CD4-positive, CD25-positive, alpha-beta regulatory T cell (primary cell): ENCODE measurements at regions not wholly inside any gene's neighbourhood (a gene's known extent, or its start where the extent isn't known, plus 50 kb on each side); places are given as distances from the start of the nearest gene placed in this dataset.

Source experiments
- ATAC-seq, 2 donors: fragments of 150-1000 bp; cut with Tn5 transposase; one replicate each; pipeline ENCODE4 v1.10.0; 2021; ENCODE audit warnings: low read depth in 2 of 2, moderate number of reproducible peaks in 2 of 2, moderate library complexity in 1 of 2
- DNase-seq, 3 donors: peaks; one replicate each; pipeline versions ENCODE4 v3.0.0 to v3.0.0-alpha.2; 2012 to 2022; ENCODE audit warnings: mixed read lengths in 1 of 3
- H3K27ac ChIP-seq: one replicate; pipeline ENCODE4 v1.7.0; 2013; ENCODE audit warnings: mild to moderate bottlenecking, low read length; ENCODE audit not compliant: insufficient read depth, poor library complexity, severe bottlenecking
- H3K27me3 ChIP-seq: one replicate; pipeline ENCODE4 v1.7.0; 2013; ENCODE audit warnings: low read length; ENCODE audit not compliant: control insufficient read depth, insufficient read depth
- H3K36me3 ChIP-seq: one replicate; pipeline ENCODE4 v1.7.0; 2013; ENCODE audit warnings: mild to moderate bottlenecking, low read length, moderate library complexity; ENCODE audit not compliant: control insufficient read depth, insufficient read depth
- H3K4me1 ChIP-seq: 2 replicates; pipeline ENCODE4 v1.7.0; 2013; ENCODE audit warnings: mild to moderate bottlenecking, low read length; ENCODE audit not compliant: insufficient read depth, control insufficient read depth, poor library complexity, severe bottlenecking
- H3K4me3 ChIP-seq: one replicate; pipeline ENCODE4 v1.7.0; 2013; ENCODE audit warnings: low read depth, mild to moderate bottlenecking, low read length, moderate library complexity
- H3K9me3 ChIP-seq, 2 experiments: 1 replicate in 1 of 2; 2 replicates in 1 of 2; pipeline ENCODE4 v1.7.0; 2013; ENCODE audit warnings: low read length in 2 of 2, mild to moderate bottlenecking in 1 of 2, moderate library complexity in 1 of 2; ENCODE audit not compliant: control insufficient read depth in 2 of 2
- H3K27ac Mint-ChIP-seq, 3 donors: one replicate each; pipeline ENCODE4 v1.8.0; 2020 to 2022; ENCODE audit warnings: mild to moderate bottlenecking in 3 of 3, mixed read lengths in 3 of 3, moderate library complexity in 2 of 3
- H3K27me3 Mint-ChIP-seq: one replicate; pipeline ENCODE4 v1.8.0; 2022; ENCODE audit warnings: mild to moderate bottlenecking, mixed read lengths
- H3K36me3 Mint-ChIP-seq: one replicate; pipeline ENCODE4 v1.8.0; 2020; ENCODE audit warnings: mixed read lengths
- H3K4me1 Mint-ChIP-seq, 4 donors: one replicate each; pipeline ENCODE4 v1.8.0; 2020 to 2022; ENCODE audit warnings: mixed read lengths in 4 of 4, mild to moderate bottlenecking in 1 of 4
- H3K4me3 Mint-ChIP-seq, 4 donors: one replicate each; pipeline ENCODE4 v1.8.0; 2020 to 2022; ENCODE audit warnings: mild to moderate bottlenecking in 4 of 4, mixed read lengths in 4 of 4, moderate library complexity in 3 of 4
- H3K9me3 Mint-ChIP-seq, 7 donors: one replicate each; pipeline ENCODE4 v1.8.0; 2020 to 2022; ENCODE audit warnings: mixed read lengths in 7 of 7, mild to moderate bottlenecking in 3 of 7, moderate library complexity in 2 of 7

- no peak overlapping the region for H3K27ac ChIP-seq
- H3K27ac Mint-ChIP-seq, result no peak overlapping the region
- peaks cover 1% of the 10 kb centered on the region for H3K27me3 ChIP-seq
- H3K27me3 Mint-ChIP-seq, result peaks cover 5% of the 10 kb centered on the region
- peaks cover 0 to 3% (median 3%) of the 10 kb centered on the region in 7 donors for H3K9me3 Mint-ChIP-seq
- H3K4me1 Mint-ChIP-seq, result no peaks in the 10 kb centered on the region
- H3K4me1 ChIP-seq, result no peaks in the 10 kb centered on the region
- H3K36me3 ChIP-seq, result no peaks in the 10 kb centered on the region
- ATAC-seq (no peak), DNase-seq (no peak)
- H3K4me3 ChIP-seq, result no peak overlapping the region
- no peak overlapping the region for H3K4me3 Mint-ChIP-seq
- H3K36me3 Mint-ChIP-seq, result no peaks in the 10 kb centered on the region
- H3K9me3 ChIP-seq, result no peaks in the 10 kb centered on the region
Measured at GRCh38 chr11:43242401-43242800, 69.4 kb upstream of the API5 start.

- Histone ChIP-seq H3K36me3 (no peaks in the 10 kb centered on the region), H3K27me3 (peaks cover 1% of the 10 kb centered on the region), H3K4me1 (no peaks in the 10 kb centered on the region), H3K4me3 (no peak overlapping the region), H3K9me3 (no peaks in the 10 kb centered on the region), H3K27ac (no peak overlapping the region)
- Mint-ChIP-seq H3K4me3 (no peak overlapping the region), H3K4me1 (no peaks in the 10 kb centered on the region), H3K36me3 (no peaks in the 10 kb centered on the region), H3K27me3 (peaks cover 5% of the 10 kb centered on the region), H3K9me3 (peaks cover 0 to 3% (median 0%) of the 10 kb centered on the region in 7 donors), H3K27ac (no peak overlapping the region)
- DNase-seq (no peak), ATAC-seq (no peak)
Measured at GRCh38 chr11:43243927-43244326, 67.9 kb upstream of the API5 start.

- H3K36me3 ChIP-seq, result no peaks in the 10 kb centered on the region
- no peaks in the 10 kb centered on the region for H3K4me1 ChIP-seq
- no peaks in the 10 kb centered on the region for H3K4me1 Mint-ChIP-seq
- peaks cover 1% of the 10 kb centered on the region for H3K27me3 ChIP-seq
- H3K9me3 ChIP-seq, result no peaks in the 10 kb centered on the region
- H3K27me3 Mint-ChIP-seq, result peaks cover 5% of the 10 kb centered on the region
- H3K27ac Mint-ChIP-seq, result no peak overlapping the region
- DNase-seq (no peak), ATAC-seq (no peak)
- H3K27ac ChIP-seq, result no peak overlapping the region
- peaks cover 0 to 3% (median 0%) of the 10 kb centered on the region in 7 donors for H3K9me3 Mint-ChIP-seq
- H3K36me3 Mint-ChIP-seq, result no peaks in the 10 kb centered on the region
- no peak overlapping the region for H3K4me3 ChIP-seq
- no peak overlapping the region for H3K4me3 Mint-ChIP-seq
Measured at GRCh38 chr11:43245466-43245865, 66.3 kb upstream of the API5 start.

- H3K4me3 ChIP-seq, result no peak overlapping the region
- H3K27me3 ChIP-seq, result no peaks in the 10 kb centered on the region
- ATAC-seq (no peak), DNase-seq (no peak)
- no peaks in the 10 kb centered on the region for H3K36me3 ChIP-seq
- H3K4me1 ChIP-seq, result no peaks in the 10 kb centered on the region
- no peak overlapping the region for H3K4me3 Mint-ChIP-seq
- H3K4me1 Mint-ChIP-seq, result no peaks in the 10 kb centered on the region
- no peak overlapping the region for H3K27ac Mint-ChIP-seq
- H3K9me3 Mint-ChIP-seq, result peaks cover 0 to 6% (median 2%) of the 10 kb centered on the region in 7 donors
- H3K27ac ChIP-seq, result no peak overlapping the region
- H3K27me3 Mint-ChIP-seq, result peaks cover under 1% of the 10 kb centered on the region
- no peaks in the 10 kb centered on the region for H3K9me3 ChIP-seq
- no peaks in the 10 kb centered on the region for H3K36me3 Mint-ChIP-seq
Measured at GRCh38 chr11:43250309-43250708, 61.5 kb upstream of the API5 start.

GRCh38 chr11:43261775-43262174, 50.0 kb upstream of the API5 start:
- Histone ChIP-seq H3K27me3 (no peaks in the 10 kb centered on the region), H3K4me3 (no peak overlapping the region), H3K27ac (no peak overlapping the region), H3K36me3 (no peaks in the 10 kb centered on the region), H3K4me1 (no peaks in the 10 kb centered on the region), H3K9me3 (no peaks in the 10 kb centered on the region)
- H3K9me3 Mint-ChIP-seq, result peaks cover 0 to 18% (median 4%) of the 10 kb centered on the region in 7 donors
- H3K27me3 Mint-ChIP-seq, result no peaks in the 10 kb centered on the region
- H3K36me3 Mint-ChIP-seq, result no peaks in the 10 kb centered on the region
- H3K4me1 Mint-ChIP-seq, result no peaks in the 10 kb centered on the region
- DNase-seq (no peak), ATAC-seq (no peak)
- no peak overlapping the region for H3K27ac Mint-ChIP-seq
- H3K4me3 Mint-ChIP-seq, result no peak overlapping the region
